HepG2 (cell line): ENCODE measurements at regions not wholly inside any gene's neighbourhood (a gene's known extent, or its start where the extent isn't known, plus 50 kb on each side); places are given as distances from the start of the nearest gene placed in this dataset.

ENCODE experiments used
- ATAC-seq: fragments of 200-7000 bp; cut with Tn5 transposase; 3 replicates; pipeline ENCODE4 v1.9.1; 2020; ENCODE audit warnings: mild to moderate bottlenecking, moderate library complexity
- BruUV-seq: library from RNA; stranded (reverse); fragments of 400-500 nt; replicated peaks from 2 replicates; lab custom pipeline; 2021; lab: Mats Ljungman, UMichigan
- CTCF ChIA-PET: fragments of 300-600 bp; formaldehyde crosslinking; extraction: SDS; loops from one replicate; lab custom pipeline; 2021; ENCODE audit warnings: low total read pairs, inconsistent platforms, low intra/inter-chr PET ratio; lab: Yijun Ruan, JAX
- POLR2A ChIA-PET: fragments of 350-600 bp; sonication (Branson Sonifier 250); formaldehyde crosslinking; loops from one replicate; lab custom pipeline; 2020; ENCODE audit warnings: antibody characterized with exemption, inconsistent platforms; lab: Yijun Ruan, JAX
- DNase-seq: peaks from one replicate; pipeline ENCODE4 v3.0.0-alpha.2; 2015; ENCODE audit warnings: low spot score
- FAIRE-seq: peaks from 3 replicates; lab custom pipeline; 2011; peaks lifted over from hg19 to GRCh38; lab: Jason Lieb, UNC
- H2AFZ ChIP-seq: one replicate; pipeline ENCODE4 v1.6.1; 2011; ENCODE audit warnings: low read length, inconsistent platforms
- H3K27ac ChIP-seq: fragments of 300-600 bp; 3 replicates; pipeline ENCODE4 v1.8.0; 2011; ENCODE audit warnings: mixed run types, mild to moderate bottlenecking, mixed read lengths, low read length, inconsistent platforms; ENCODE audit not compliant: insufficient read depth; ENCODE audit errors: extremely low read length
- H3K27me3 ChIP-seq, 2 experiments: fragments of 200-600 bp in 1 of 2; 2 replicates in 1 of 2; 3 replicates in 1 of 2; pipeline versions ENCODE4 v1.6.0 to v1.8.0; 2011; ENCODE audit warnings: low read length in 2 of 2, mild to moderate bottlenecking in 2 of 2, moderate library complexity in 2 of 2, inconsistent platforms in 1 of 2; ENCODE audit not compliant: insufficient read depth in 2 of 2, control insufficient read depth in 1 of 2
- H3K36me3 ChIP-seq, 2 experiments: fragments of 200-600 bp in 1 of 2; replicated peaks in 1 of 2; 2 replicates in 1 of 2; 3 replicates in 1 of 2; pipeline versions ENCODE4 v1.5.1 to v1.8.0; 2011; ENCODE audit warnings: low read length in 2 of 2, inconsistent platforms in 1 of 2; ENCODE audit not compliant: insufficient read depth in 2 of 2, control insufficient read depth in 1 of 2
- H3K4me1 ChIP-seq: 2 replicates; pipeline ENCODE4 v1.5.1; 2012; ENCODE audit warnings: low read length, inconsistent platforms; ENCODE audit not compliant: insufficient read depth
- H3K4me2 ChIP-seq: 2 replicates; pipeline ENCODE4 v1.6.0; 2011; ENCODE audit warnings: low read depth, low read length, inconsistent platforms
- H3K4me3 ChIP-seq, 3 experiments: fragments of 200-600 bp in 1 of 3; sonication (generic), shearing (Covaris generic) in 1 of 3; replicated peaks in 1 of 3; 2 replicates each; pipeline ENCODE4 v1.5.1; 2011 to 2016; ENCODE audit warnings: low read length in 3 of 3, inconsistent platforms in 2 of 3, low read depth in 2 of 3, mild to moderate bottlenecking in 2 of 3, control low read depth in 1 of 3, mixed read lengths in 1 of 3; ENCODE audit not compliant: insufficient read depth in 1 of 3
- H3K79me2 ChIP-seq: one replicate; pipeline ENCODE4 v1.6.1; 2011; ENCODE audit warnings: low read length, inconsistent platforms; ENCODE audit not compliant: insufficient read depth
- H3K9ac ChIP-seq: 2 replicates; pipeline ENCODE4 v1.6.0; 2011; ENCODE audit warnings: mild to moderate bottlenecking, low read depth, low read length, inconsistent platforms; ENCODE audit not compliant: insufficient read depth
- H3K9me3 ChIP-seq: 2 replicates; pipeline ENCODE4 v1.5.1; 2012; ENCODE audit warnings: mild to moderate bottlenecking, low read length
- H4K20me1 ChIP-seq: 2 replicates; pipeline ENCODE4 v1.6.0; 2011; ENCODE audit warnings: inconsistent platforms, mild to moderate bottlenecking, low read length, moderate library complexity; ENCODE audit not compliant: insufficient read depth
- ELK4 ChIP-seq: sonication (generic); formaldehyde crosslinking; IDR thresholded peaks from 2 replicates; pipeline ENCODE4 v1.9.0; 2021; ENCODE audit warnings: missing genetic modification reagents, borderline replicate concordance
- FOXA3 ChIP-seq: IDR thresholded peaks from 2 replicates; pipeline ENCODE4 v1.6.1; 2016; ENCODE audit warnings: missing genetic modification reagents, missing compliant biosample characterization
- HNF1A ChIP-seq, 2 experiments: sonication (generic) in 1 of 2; formaldehyde crosslinking in 1 of 2; IDR thresholded peaks; 2 replicates each; pipeline versions ENCODE4 v1.4.0 to v1.6.1; 2016 to 2020; ENCODE audit warnings: borderline replicate concordance in 1 of 2, low read depth in 1 of 2, mild to moderate bottlenecking in 1 of 2, missing genetic modification reagents in 1 of 2
- KDM2A ChIP-seq: sonication (generic); formaldehyde crosslinking; IDR thresholded peaks from 2 replicates; pipeline ENCODE4 v1.4.0; 2020; ENCODE audit warnings: low read depth, missing genetic modification reagents, borderline replicate concordance
- KLF13 ChIP-seq: sonication (generic); formaldehyde crosslinking; IDR thresholded peaks from 2 replicates; pipeline ENCODE4 v1.4.0; 2020; ENCODE audit warnings: mild to moderate bottlenecking, missing genetic modification reagents
- NR1H2 ChIP-seq: sonication (generic); formaldehyde crosslinking; IDR thresholded peaks from 2 replicates; pipeline ENCODE4 v1.8.1; 2022; ENCODE audit warnings: low read depth, missing genetic modification reagents, borderline replicate concordance
- PAWR ChIP-seq: sonication (generic); formaldehyde crosslinking; IDR thresholded peaks from 2 replicates; pipeline ENCODE4 v1.4.0; 2020; ENCODE audit warnings: missing genetic modification reagents, mild to moderate bottlenecking, borderline replicate concordance
- SYNCRIP ChIP-seq: fragments of 200-400 bp; formaldehyde crosslinking; IDR thresholded peaks from 2 replicates; pipeline ENCODE4 v1.6.1; 2018; ENCODE audit warnings: mild to moderate bottlenecking, low read depth, low read length; ENCODE audit not compliant: insufficient read depth
- TEAD3 ChIP-seq: optimal IDR thresholded peaks from 2 replicates; pipeline ENCODE3; 2016; ENCODE audit warnings: borderline replicate concordance
- ZNF101 ChIP-seq: sonication (generic); formaldehyde crosslinking; IDR thresholded peaks from 2 replicates; pipeline ENCODE4 v1.4.0; 2020; ENCODE audit warnings: mild to moderate bottlenecking, low read depth, missing genetic modification reagents, borderline replicate concordance
- ZNF234 ChIP-seq: sonication (generic); formaldehyde crosslinking; conservative IDR thresholded peaks from 2 replicates; pipeline ENCODE4 v1.5.1; 2020; ENCODE audit warnings: mild to moderate bottlenecking, missing genetic modification reagents
- ZNF263 ChIP-seq: sonication (generic); formaldehyde crosslinking; IDR thresholded peaks from 2 replicates; pipeline ENCODE4 v1.4.0; 2020; ENCODE audit warnings: missing genetic modification reagents
- ZNF597 ChIP-seq: sonication (generic); formaldehyde crosslinking; IDR thresholded peaks from 2 replicates; pipeline ENCODE4 v1.5.0; 2020; ENCODE audit warnings: missing genetic modification reagents
- WGBS: methylation state at CpG from one replicate; pipeline ENCODE4 v1.1.6; 2017; ENCODE audit warnings: low lambda C conversion rate; 5-methylcytosine and 5-hydroxymethylcytosine counted together
- in situ Hi-C: cut with HindIII; loops from 2 replicates; pipeline ENCODE4 v1.10.0; 2017; ENCODE audit warnings: low pct_unique_long_range_greater_than_20kb; ENCODE audit not compliant: extremely low pct_ligation_motif_present
- intact Hi-C: fragments of 100-400 bp; cut with micrococcal nuclease; formaldehyde crosslinking; loops from one replicate; pipeline ENCODE4 v1.10.0; 2022; ENCODE audit not compliant: unreplicated experiment

- FAIRE-seq: no peak
- no peak overlapping the region for H3K27ac ChIP-seq
- no peak overlapping the region for H3K9ac ChIP-seq
- BruUV-seq: no TSS peak
- intact Hi-C loops (no loop called here), in situ Hi-C loops (no loop called here)
- DNase-seq: no peak
- ChIA-PET POLR2A (no interaction called here), CTCF (no interaction called here)
- H2AFZ ChIP-seq: no peak overlapping the region
- H4K20me1 ChIP-seq: no peaks in the 10 kb centered on the region
- H3K4me3 ChIP-seq: no peak overlapping the region
- ATAC-seq: no peak
- no peaks in the 10 kb centered on the region for H3K9me3 ChIP-seq
- no peaks in the 10 kb centered on the region for H3K27me3 ChIP-seq
- no peaks in the 10 kb centered on the region for H3K4me1 ChIP-seq
- no peaks in the 10 kb centered on the region for H3K36me3 ChIP-seq
- TF ChIP-seq ZNF101 (CRISPR knock-in tag): no peak
- TF ChIP-seq TEAD3 (CRISPR knock-in tag): no peak
- no peak for TF ChIP-seq KDM2A (CRISPR knock-in tag)
- TF ChIP-seq KLF13 (CRISPR knock-in tag): no peak
- no peak for TF ChIP-seq HNF1A (IDR thresholded peaks at IDR 0.05; ENCODE audit: low read depth)
- no peak for TF ChIP-seq HNF1A (CRISPR knock-in tag; IDR thresholded peaks at IDR 0.05; ENCODE audit: borderline replicate concordance)
- TF ChIP-seq PAWR (CRISPR knock-in tag): no peak
- no peak for TF ChIP-seq NR1H2 (CRISPR knock-in tag)
- no peak for TF ChIP-seq SYNCRIP
- TF ChIP-seq ZNF263: no peak
- no peak for TF ChIP-seq ZNF234
- TF ChIP-seq ZNF597: no peak
- TF ChIP-seq FOXA3: no peak
- no peak for TF ChIP-seq ELK4
- no peaks in the 10 kb centered on the region for H3K79me2 ChIP-seq
- H3K4me2 ChIP-seq: no peak overlapping the region
- WGBS: 65% methylated on average over 4 of the region's 4 CpGs
Measured at GRCh38 chr7:13144673-13145072, 457.2 kb downstream of the ARL4A start.
